ENCODE measurements at regions not wholly inside any gene's neighbourhood (a gene's known extent, or its start where the extent isn't known, plus 50 kb on each side); places are given as distances from the start of the nearest gene placed in this dataset.

DNA sequence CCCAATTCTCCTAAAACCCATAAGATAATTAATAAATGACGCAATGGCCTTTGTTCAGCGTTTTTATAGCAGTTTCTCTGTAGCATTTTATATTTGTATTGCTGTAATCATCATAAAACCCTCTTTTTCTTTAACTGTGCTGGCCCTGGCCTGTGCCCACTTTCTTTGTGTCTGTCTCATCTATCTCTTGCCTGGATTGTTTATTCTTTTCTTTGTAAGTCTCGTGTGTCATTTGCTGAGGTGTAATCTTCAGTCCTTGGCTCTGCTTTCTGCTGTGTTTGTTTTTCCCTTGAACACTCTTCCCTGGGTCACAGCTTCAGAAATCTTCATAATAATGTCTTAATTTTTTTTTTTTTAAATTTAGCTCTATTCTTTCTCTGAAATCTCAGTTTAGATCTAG lies 525.8 kb upstream of the LINC00305 start:
- TF ChIP-seq ZNF423 (CRISPR knock-in tag; IDR thresholded peaks at IDR 0.05), result no peak
- TF ChIP-seq, protein P1, sequence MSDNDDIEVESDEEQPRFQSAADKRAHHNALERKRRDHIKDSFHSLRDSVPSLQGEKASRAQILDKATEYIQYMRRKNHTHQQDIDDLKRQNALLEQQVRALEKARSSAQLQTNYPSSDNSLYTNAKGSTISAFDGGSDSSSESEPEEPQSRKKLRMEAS (CRISPR knock-in tag; IDR thresholded peaks at IDR 0.05), result no peak
- TF ChIP-seq, protein P2, sequence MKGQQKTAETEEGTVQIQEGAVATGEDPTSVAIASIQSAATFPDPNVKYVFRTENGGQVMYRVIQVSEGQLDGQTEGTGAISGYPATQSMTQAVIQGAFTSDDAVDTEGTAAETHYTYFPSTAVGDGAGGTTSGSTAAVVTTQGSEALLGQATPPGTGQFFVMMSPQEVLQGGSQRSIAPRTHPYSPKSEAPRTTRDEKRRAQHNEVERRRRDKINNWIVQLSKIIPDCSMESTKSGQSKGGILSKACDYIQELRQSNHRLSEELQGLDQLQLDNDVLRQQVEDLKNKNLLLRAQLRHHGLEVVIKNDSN (CRISPR knock-in tag; IDR thresholded peaks at IDR 0.05), result no peak
